GM03348 (cell line): ENCODE measurements at regions not wholly inside any gene's neighbourhood (a gene's known extent, or its start where the extent isn't known, plus 50 kb on each side); places are given as distances from the start of the nearest gene placed in this dataset.

Experiments used
- DNase-seq: peaks from one replicate; pipeline ENCODE4 v3.0.0; 2012; ENCODE audit warnings: low spot score

GRCh38 chr18:45312555-45313126, 302.6 kb upstream of the SLC14A2 start:
- DNase-seq = no peak

- DNase-seq = no peak
These were observed 299.1 kb upstream of the SLC14A2 start for GRCh38 chr18:45316127-45316526.

DNA sequence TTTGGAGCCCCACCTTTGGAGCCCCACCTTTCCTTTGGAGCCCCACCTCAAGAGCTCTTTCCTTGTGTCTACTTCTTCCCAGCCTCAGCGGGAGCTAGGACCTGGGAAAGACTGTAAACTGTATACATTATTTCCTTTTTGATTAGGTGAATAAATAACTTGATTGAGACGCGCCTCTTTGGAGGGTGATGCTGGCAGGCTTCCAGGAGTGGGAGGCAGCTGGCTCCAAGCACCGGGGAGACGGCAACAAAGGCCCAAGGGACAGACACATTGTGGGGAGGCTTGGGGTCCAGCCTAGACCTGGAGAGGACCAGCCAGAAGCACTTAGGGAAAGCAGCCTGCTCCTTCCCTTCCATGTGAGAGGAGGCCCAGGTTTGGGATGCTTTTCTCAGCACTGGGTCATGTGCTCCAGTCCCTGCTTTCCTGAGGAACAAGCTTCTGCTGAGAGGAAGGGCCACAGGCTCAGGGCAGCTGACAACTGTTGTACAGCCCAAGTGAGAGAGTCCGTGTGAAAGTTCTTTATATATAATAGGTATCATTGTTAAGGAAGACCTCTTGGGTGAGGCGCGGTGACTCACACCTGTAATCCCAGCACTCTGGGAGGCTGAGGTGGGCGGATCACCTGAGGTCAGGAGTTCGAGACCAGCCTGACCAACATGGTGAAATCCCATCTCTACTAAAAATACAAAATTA, 297.2 kb upstream of the SLC14A2 start:
- DNase-seq = no peak

DNA sequence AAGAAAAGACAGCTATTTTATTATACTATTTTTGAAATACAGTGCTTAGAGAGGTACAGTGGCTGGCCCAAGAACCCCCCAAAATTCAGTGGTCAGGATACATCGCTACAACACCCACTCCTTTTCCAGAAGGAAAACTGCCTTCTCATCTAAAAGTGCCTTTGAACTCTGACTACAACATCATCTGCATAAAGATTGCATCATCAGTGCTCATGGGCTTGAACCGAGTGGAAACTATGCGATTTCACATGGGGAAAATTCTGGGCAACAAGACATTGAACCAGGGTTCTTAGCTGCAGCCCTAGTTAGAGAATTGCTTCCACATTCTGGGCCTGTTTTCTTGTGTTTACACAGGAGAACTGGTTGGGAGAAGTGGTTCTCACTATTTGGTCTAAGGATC, 294.6 kb upstream of the SLC14A2 start:
- DNase-seq = peak; percentile 33

DNA sequence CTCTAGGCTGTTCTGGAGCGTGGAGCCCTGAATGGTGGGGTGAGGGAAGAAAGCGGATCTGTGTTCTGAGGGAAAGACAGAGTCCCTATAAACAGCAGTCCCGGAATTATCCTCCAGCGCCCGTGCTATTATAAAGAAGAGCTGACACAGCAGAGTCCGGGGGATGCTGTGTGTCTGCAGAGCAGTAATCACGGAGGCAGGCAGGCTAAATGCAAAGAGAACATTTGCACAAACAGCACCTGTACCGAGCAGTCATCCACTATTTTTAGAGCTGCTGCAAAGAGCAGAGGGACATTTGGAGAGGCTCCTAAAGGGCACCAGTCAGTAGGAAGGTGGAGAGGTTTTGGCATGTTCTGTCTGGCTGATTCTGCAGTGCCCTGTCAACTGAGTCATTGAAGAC, 293.8 kb upstream of the SLC14A2 start:
- DNase-seq = no peak

GRCh38 chr18:45322343-45322742, 292.9 kb upstream of the SLC14A2 start:
- DNase-seq = no peak

GRCh38 chr18:45324101-45324494, 291.2 kb upstream of the SLC14A2 start:
- no peak for DNase-seq

DNA sequence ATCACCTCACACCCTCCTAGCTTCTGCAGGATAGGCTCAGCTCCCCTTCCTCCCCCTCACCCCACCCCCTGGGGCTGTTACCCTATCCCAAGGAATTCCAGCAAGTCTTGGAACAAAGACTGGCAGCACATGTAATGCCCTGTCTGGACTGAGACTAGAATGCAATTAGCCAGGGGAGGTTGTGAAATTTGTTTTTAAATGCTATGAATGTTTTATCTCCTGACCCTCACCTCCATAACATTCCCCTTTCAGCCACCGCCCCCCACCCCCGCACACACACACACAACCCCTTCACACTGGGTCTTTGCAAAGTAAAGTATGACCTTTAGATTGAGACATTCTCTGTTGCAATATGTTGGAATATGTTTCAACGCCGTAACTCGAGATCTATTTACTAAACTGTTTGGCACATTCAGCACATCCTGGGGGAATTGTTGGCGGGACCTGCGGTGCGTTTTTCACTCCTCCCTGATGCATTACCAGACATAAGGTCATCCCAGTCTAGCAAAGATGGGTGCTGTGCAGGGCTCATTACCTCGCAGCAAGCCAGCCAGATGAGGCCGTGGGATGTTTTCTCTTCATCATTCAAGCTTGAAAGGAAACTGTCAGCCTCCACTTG, 290.7 kb upstream of the SLC14A2 start:
- DNase-seq = peak; percentile 85

DNA sequence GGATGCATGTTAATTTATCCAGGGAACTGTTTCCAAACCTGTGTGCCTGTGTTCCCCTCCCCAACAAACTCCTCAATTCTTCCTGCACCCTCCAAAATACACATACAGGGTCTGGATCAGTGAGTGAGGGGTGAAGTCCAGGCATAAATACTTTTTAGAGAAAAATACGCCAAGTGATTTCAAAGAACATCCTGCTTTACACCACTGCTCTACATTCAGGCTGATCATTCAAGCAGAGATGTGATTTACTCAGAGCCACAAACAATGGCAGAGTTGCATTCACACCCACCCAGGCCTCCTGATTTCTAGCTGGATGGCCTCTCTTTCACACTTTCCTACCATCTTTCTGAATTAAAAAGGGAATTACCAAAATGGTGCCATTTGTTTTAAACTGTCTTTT, 289.5 kb upstream of the SLC14A2 start:
- DNase-seq = no peak

- no peak for DNase-seq
These were observed 288.8 kb upstream of the SLC14A2 start for GRCh38 chr18:45326505-45326904.

DNA sequence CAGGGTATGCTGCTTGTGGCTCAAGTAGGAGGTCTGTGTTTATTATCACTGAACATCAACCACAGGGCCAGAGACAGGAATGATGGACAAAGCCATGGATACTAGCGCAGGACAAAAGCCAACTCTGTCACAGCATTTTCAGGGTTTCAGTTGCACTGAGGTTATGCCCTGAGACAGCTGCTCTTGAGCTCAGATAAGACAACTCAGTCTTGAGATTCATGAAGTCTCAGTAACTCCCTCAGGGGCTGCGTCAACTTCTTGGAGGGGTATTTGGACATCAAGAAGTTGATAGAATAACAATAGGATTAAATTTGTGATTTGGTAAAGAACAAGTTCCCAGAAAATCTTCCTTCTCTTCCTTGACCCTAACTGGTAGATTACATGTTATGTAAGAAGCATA, 287.0 kb upstream of the SLC14A2 start:
- no peak for DNase-seq

DNA sequence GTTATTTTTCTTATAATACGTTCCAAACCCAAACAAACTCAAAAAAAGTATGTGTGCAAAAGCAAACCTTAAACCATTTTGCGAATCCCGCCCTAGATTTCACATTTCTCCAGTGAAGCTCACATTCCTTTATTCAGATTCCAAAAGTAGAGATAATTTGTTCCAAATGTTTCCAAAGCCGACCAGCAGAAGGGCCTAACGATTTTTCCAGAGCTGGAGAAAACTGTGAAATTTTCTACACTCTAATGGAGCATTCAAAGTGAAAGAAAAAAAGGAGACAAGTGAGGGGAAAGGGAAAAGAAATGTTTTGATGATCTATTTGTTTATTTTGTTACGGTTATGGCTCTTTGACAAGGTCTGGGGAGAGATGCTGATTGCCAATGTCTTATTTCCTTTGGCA, 286.5 kb upstream of the SLC14A2 start:
- peak; percentile 56 for DNase-seq

DNA sequence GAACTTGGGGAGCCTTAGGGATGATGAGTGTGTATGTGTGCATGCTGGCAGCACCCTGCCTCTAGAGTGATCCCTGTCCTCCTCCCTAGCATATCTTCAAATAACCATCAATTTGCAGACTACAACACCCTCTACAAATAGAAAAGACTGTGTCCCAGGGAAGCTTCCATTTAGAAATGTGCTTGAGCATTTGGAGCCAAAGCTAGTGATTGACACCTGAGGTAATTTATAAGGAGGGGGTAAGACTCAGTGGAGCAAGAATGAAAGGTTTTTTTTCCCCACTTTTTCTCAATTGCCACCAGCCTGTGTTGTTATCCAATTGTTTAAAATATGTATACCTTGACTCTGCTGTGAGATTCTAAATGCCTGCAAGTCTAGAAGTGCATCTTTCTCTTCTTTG, 286.0 kb upstream of the SLC14A2 start:
- no peak for DNase-seq

- DNase-seq = peak; percentile 46
These were observed 285.1 kb upstream of the SLC14A2 start for GRCh38 chr18:45330170-45330594.

DNA sequence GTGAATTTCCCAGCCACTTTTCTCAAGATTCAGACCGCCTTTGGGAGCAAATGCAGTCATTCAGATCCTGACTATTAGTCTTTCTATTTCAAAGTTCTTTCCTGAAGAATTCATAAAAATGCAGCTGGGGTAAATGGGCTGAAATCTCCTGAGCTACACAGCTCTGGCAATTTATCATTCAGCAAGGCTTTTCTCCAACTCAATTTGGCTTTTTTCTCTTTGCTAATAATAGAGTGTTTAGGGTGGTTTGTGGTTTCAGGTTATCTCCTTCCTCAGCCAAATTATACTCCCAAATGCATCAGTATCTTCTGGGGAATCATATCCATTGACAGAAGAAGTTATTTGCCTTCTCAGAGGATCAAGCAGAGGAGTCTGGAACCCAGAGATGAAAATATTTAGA, 282.4 kb upstream of the SLC14A2 start:
- peak; percentile 34 for DNase-seq

- DNase-seq = no peak
These were observed 281.1 kb upstream of the SLC14A2 start for GRCh38 chr18:45334191-45334590.

GRCh38 chr18:45335282-45336043, 279.8 kb upstream of the SLC14A2 start:
- peak; percentile 22 for DNase-seq

DNA sequence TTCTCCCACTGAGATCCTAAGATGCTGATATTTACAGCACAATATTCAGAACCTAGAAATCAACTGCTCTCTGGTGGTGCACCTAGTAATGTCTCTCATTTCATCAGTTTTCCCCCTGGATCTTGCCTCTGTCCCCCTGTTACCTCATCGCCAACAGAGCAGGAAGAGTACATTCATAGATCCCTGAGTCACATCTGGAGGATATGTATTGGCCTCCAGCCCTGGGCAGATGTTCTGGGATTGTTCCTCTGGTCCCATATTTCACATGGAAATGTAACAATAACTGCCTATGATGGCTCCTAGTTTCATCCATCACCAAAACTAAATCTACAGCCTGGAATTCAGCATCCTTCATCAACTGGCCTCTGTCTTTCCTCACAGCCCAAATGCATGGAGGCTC, 278.8 kb upstream of the SLC14A2 start:
- no peak for DNase-seq

GRCh38 chr18:45337477-45337876, 277.8 kb upstream of the SLC14A2 start:
- DNase-seq = no peak

GRCh38 chr18:45339810-45340550, 275.3 kb upstream of the SLC14A2 start:
- DNase-seq = no peak

GRCh38 chr18:45340884-45341283, 274.4 kb upstream of the SLC14A2 start:
- no peak for DNase-seq

- no peak for DNase-seq
These were observed 273.8 kb upstream of the SLC14A2 start for GRCh38 chr18:45341454-45341853.
